H1 (cell line): ENCODE measurements at regions not wholly inside any gene's neighbourhood (a gene's known extent, or its start where the extent isn't known, plus 50 kb on each side); places are given as distances from the start of the nearest gene placed in this dataset.

Experiments used
- BCL11A ChIP-seq, 2 experiments: IDR thresholded peaks; one replicate each; pipeline ENCODE4 v1.6.1; 2011; ENCODE audit warnings: low read depth in 2 of 2, low read length in 2 of 2, mild to moderate bottlenecking in 2 of 2
- EZH2 ChIP-seq: fragments of 200-600 bp; sonication (generic); IDR thresholded peaks from 2 replicates; pipeline ENCODE4 v1.7.1; 2012; ENCODE audit warnings: low read depth, mild to moderate bottlenecking, moderate library complexity, low read length, inconsistent platforms; ENCODE audit not compliant: severe bottlenecking
- SIX5 ChIP-seq: IDR thresholded peaks from 2 replicates; pipeline ENCODE4 v1.6.1; 2011; ENCODE audit warnings: mild to moderate bottlenecking, low read depth, low read length
- TF ChIP-seq, protein P1 (sequence below): IDR thresholded peaks from 2 replicates; pipeline ENCODE4 v1.6.1; 2012; ENCODE audit warnings: inconsistent platforms
- TF ChIP-seq, protein P2 (sequence below), 3 experiments: IDR thresholded peaks; 1 replicate in 2 of 3; 2 replicates in 1 of 3; pipeline versions ENCODE4 v1.5.1 to v1.6.1; 2011; ENCODE audit warnings: low read length in 3 of 3, mild to moderate bottlenecking in 3 of 3, inconsistent platforms in 2 of 3, low read depth in 1 of 3, moderate library complexity in 1 of 3; ENCODE audit not compliant: insufficient read depth in 1 of 3; ENCODE audit errors: control extremely low read depth in 1 of 3

DNA sequence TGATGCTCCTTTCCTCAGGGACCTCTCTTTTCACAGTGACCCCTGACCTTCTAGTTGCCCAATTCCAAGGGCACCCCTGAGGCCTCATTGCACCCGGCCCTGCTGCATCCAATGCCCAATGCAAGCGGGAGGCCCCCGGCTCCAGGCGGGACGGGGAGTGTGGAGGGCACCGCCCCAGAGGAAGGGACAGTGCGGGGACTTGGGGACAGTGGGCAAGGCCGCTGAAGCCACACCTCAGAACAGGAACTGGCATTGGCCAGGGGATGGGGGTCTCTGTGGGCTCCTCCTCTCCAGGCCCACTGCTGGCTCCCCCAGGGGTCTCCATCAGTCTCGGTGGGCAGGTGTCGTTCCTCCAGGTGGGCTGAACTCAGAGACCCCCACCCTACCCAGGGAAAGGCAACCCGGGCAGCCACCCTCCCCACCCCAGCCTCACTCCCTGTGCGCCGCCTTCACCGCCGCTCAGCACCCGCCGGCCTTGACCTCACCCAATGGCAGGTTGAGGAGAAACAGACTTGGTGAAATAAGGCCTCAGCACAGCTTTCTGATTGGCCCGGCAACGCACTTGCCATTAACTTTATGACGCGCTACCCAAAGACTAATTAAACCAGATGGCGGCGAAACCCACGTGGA lies 1312.0 kb downstream of the BRD1 start (continued):
- TF ChIP-seq, protein P1, sequence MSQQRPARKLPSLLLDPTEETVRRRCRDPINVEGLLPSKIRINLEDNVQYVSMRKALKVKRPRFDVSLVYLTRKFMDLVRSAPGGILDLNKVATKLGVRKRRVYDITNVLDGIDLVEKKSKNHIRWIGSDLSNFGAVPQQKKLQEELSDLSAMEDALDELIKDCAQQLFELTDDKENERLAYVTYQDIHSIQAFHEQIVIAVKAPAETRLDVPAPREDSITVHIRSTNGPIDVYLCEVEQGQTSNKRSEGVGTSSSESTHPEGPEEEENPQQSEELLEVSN: no peak
- TF ChIP-seq, protein P2, sequence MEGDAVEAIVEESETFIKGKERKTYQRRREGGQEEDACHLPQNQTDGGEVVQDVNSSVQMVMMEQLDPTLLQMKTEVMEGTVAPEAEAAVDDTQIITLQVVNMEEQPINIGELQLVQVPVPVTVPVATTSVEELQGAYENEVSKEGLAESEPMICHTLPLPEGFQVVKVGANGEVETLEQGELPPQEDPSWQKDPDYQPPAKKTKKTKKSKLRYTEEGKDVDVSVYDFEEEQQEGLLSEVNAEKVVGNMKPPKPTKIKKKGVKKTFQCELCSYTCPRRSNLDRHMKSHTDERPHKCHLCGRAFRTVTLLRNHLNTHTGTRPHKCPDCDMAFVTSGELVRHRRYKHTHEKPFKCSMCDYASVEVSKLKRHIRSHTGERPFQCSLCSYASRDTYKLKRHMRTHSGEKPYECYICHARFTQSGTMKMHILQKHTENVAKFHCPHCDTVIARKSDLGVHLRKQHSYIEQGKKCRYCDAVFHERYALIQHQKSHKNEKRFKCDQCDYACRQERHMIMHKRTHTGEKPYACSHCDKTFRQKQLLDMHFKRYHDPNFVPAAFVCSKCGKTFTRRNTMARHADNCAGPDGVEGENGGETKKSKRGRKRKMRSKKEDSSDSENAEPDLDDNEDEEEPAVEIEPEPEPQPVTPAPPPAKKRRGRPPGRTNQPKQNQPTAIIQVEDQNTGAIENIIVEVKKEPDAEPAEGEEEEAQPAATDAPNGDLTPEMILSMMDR (IDR thresholded peaks at IDR 0.05; ENCODE audit: control extremely low read depth in 1 of 3, insufficient read depth in 1 of 3, low read depth in 1 of 3, low read length in 3 of 3): no peak
- TF ChIP-seq BCL11A (IDR thresholded peaks at IDR 0.05; ENCODE audit: low read depth in 2 of 2, low read length in 2 of 2) (no peak), SIX5 (no peak), EZH2 (no peak)
